HFFc6 (cell line): ENCODE measurements at regions not wholly inside any gene's neighbourhood (a gene's known extent, or its start where the extent isn't known, plus 50 kb on each side); places are given as distances from the start of the nearest gene placed in this dataset.
"Not testable (repeated sequence)": the region's sequence is repeated elsewhere in the genome, so short reads cannot be mapped to it uniquely, and the experiment has no call there.

Source experiments
- DNase-seq: peaks from one replicate; pipeline ENCODE4 v3.0.0-alpha.2; 2018
- H3K27ac Mint-ChIP-seq: 2 replicates; pipeline ENCODE4 v1.8.0; 2020; ENCODE audit warnings: mild to moderate bottlenecking, mixed read lengths
- H3K27me3 Mint-ChIP-seq: 2 replicates; pipeline ENCODE4 v1.8.0; 2021; ENCODE audit warnings: mild to moderate bottlenecking, moderate library complexity, mixed read lengths; ENCODE audit not compliant: insufficient read depth
- H3K36me3 Mint-ChIP-seq: 2 replicates; pipeline ENCODE4 v1.8.0; 2021; ENCODE audit warnings: low read depth, mixed read lengths
- H3K4me1 Mint-ChIP-seq: 2 replicates; pipeline ENCODE4 v1.8.0; 2020; ENCODE audit warnings: low read depth, mixed read lengths
- H3K4me3 Mint-ChIP-seq: 2 replicates; pipeline ENCODE4 v1.8.0; 2020; ENCODE audit warnings: mild to moderate bottlenecking, moderate library complexity, mixed read lengths
- H3K9me3 Mint-ChIP-seq: 2 replicates; pipeline ENCODE4 v1.8.0; 2020; ENCODE audit warnings: mild to moderate bottlenecking, mixed read lengths
- CTCF ChIP-seq: fragments of 200-600 bp; sonication (generic); IDR thresholded peaks from 2 replicates; pipeline ENCODE4 v1.5.0; 2021; ENCODE audit warnings: antibody characterized with exemption, mild to moderate bottlenecking

- no peak overlapping the region for H3K27ac Mint-ChIP-seq
- H3K36me3 Mint-ChIP-seq, result no peaks in the 10 kb centered on the region
- peaks cover 44% of the 10 kb centered on the region for H3K9me3 Mint-ChIP-seq
- DNase-seq, result no peak
- no peak for TF ChIP-seq CTCF
- H3K27me3 Mint-ChIP-seq, result no peaks in the 10 kb centered on the region; the same call in 1 of the 2 replicates
- H3K4me3 Mint-ChIP-seq, result no peak overlapping the region
- H3K4me1 Mint-ChIP-seq, result no peaks in the 10 kb centered on the region
Observed at GRCh38 chr7:51869452-51869851, 552.8 kb upstream of the COBL start.

GRCh38 chr7:51867117-51867516 lies 550.5 kb upstream of the COBL start:
- Mint-ChIP-seq H3K4me3 (no peak overlapping the region), H3K27me3 (no peaks in the 10 kb centered on the region; the same call in 1 of the 2 replicates)
- no peak for DNase-seq

GRCh38 chr7:51860305-51860704 lies 543.7 kb upstream of the COBL start:
- no peak for TF ChIP-seq CTCF
- no peak overlapping the region for H3K27ac Mint-ChIP-seq
- no peaks in the 10 kb centered on the region for H3K36me3 Mint-ChIP-seq
- H3K4me1 Mint-ChIP-seq, result no peaks in the 10 kb centered on the region
- peaks cover 17% of the 10 kb centered on the region for H3K9me3 Mint-ChIP-seq
- no peak overlapping the region for H3K4me3 Mint-ChIP-seq
- no peaks in the 10 kb centered on the region; the same call in 1 of the 2 replicates for H3K27me3 Mint-ChIP-seq
- DNase-seq, result no peak

More at GRCh38 chr7:51867117-51867516, 550.5 kb upstream of the COBL start:
- no peak for TF ChIP-seq CTCF
- H3K9me3 Mint-ChIP-seq, result peaks cover 31% of the 10 kb centered on the region
- H3K4me1 Mint-ChIP-seq, result no peaks in the 10 kb centered on the region
- no peaks in the 10 kb centered on the region for H3K36me3 Mint-ChIP-seq
- H3K27ac Mint-ChIP-seq, result no peak overlapping the region

- H3K9me3 Mint-ChIP-seq, result peaks cover 17% of the 10 kb centered on the region
- H3K27ac Mint-ChIP-seq, result no peak overlapping the region
- no peak for DNase-seq
- no peaks in the 10 kb centered on the region for H3K27me3 Mint-ChIP-seq
- H3K36me3 Mint-ChIP-seq, result no peaks in the 10 kb centered on the region
- H3K4me3 Mint-ChIP-seq, result no peak overlapping the region
- TF ChIP-seq CTCF, result no peak
- no peaks in the 10 kb centered on the region for H3K4me1 Mint-ChIP-seq
Observed at GRCh38 chr7:51850126-51850525, 533.5 kb upstream of the COBL start.

GRCh38 chr7:51847461-51848134 lies 531.0 kb upstream of the COBL start:
- DNase-seq, result no peak
- Mint-ChIP-seq H3K4me3 (no peak overlapping the region), H3K36me3 (no peaks in the 10 kb centered on the region), H3K27ac (no peak overlapping the region), H3K27me3 (no peaks in the 10 kb centered on the region), H3K4me1 (no peaks in the 10 kb centered on the region), H3K9me3 (peaks cover 16% of the 10 kb centered on the region)
- TF ChIP-seq CTCF, result no peak

- not testable (repeated sequence) for H3K4me3 Mint-ChIP-seq, H3K36me3 Mint-ChIP-seq, H3K27me3 Mint-ChIP-seq, DNase-seq, H3K4me1 Mint-ChIP-seq, H3K27ac Mint-ChIP-seq
- peaks cover 47% of the 10 kb centered on the region for H3K9me3 Mint-ChIP-seq
Observed at GRCh38 chr7:51839130-51839529, 522.5 kb upstream of the COBL start.
